OCI-LY7 (cell line): ENCODE measurements at regions not wholly inside any gene's neighbourhood (a gene's known extent, or its start where the extent isn't known, plus 50 kb on each side); places are given as distances from the start of the nearest gene placed in this dataset.

ENCODE experiments used
- BruUV-seq: library from RNA; stranded (reverse); fragments of 400-500 nt; replicated peaks from 2 replicates; lab custom pipeline; 2021; lab: Mats Ljungman, UMichigan
- CTCF ChIA-PET: fragments of 300-600 bp; sonication (Branson Sonifier 250); formaldehyde crosslinking; loops from one replicate; lab custom pipeline; 2022; ENCODE audit warnings: antibody characterized with exemption; ENCODE audit not compliant: unreplicated experiment; lab: Charles Lee
- POLR2A ChIA-PET: fragments of 300-600 bp; sonication (Branson Sonifier 250); formaldehyde crosslinking; loops from one replicate; lab custom pipeline; 2022; ENCODE audit warnings: antibody characterized with exemption; lab: Charles Lee
- DNase-seq: peaks from one replicate; pipeline ENCODE4 v3.0.0-alpha.2; 2015; ENCODE audit warnings: low spot score
- H2AFZ ChIP-seq: fragments of 200-600 bp; sonication (generic), shearing (Covaris generic); 2 replicates; pipeline ENCODE4 v1.6.1; 2014; ENCODE audit warnings: mild to moderate bottlenecking, antibody characterized with exemption, low read length, moderate library complexity
- H3K27ac ChIP-seq: fragments of 200-600 bp; sonication (generic); 2 replicates; pipeline ENCODE4 v1.5.1; 2014; ENCODE audit warnings: mixed run types, low read depth, mild to moderate bottlenecking, moderate library complexity, low read length, inconsistent platforms; ENCODE audit not compliant: poor library complexity, severe bottlenecking
- H3K36me3 ChIP-seq: fragments of 200-600 bp; sonication (generic); 2 replicates; pipeline ENCODE4 v1.6.1; 2014; ENCODE audit warnings: mild to moderate bottlenecking, antibody characterized with exemption, low read length, moderate library complexity, mixed read lengths; ENCODE audit not compliant: insufficient read depth
- H3K4me1 ChIP-seq: fragments of 200-600 bp; sonication (generic); 2 replicates; pipeline ENCODE4 v1.5.1; 2014; ENCODE audit warnings: mild to moderate bottlenecking, low read length; ENCODE audit not compliant: insufficient read depth, poor library complexity, severe bottlenecking
- H3K4me2 ChIP-seq: fragments of 200-600 bp; sonication (generic); 2 replicates; pipeline ENCODE4 v1.6.1; 2014; ENCODE audit warnings: mild to moderate bottlenecking, low read length
- H3K4me3 ChIP-seq: fragments of 200-600 bp; sonication (generic); 2 replicates; pipeline ENCODE4 v1.5.1; 2014; ENCODE audit warnings: mild to moderate bottlenecking, low read depth, low read length; ENCODE audit not compliant: poor library complexity, severe bottlenecking
- H3K79me2 ChIP-seq: fragments of 200-600 bp; sonication (generic); 2 replicates; pipeline ENCODE4 v1.6.1; 2016; ENCODE audit warnings: low read depth, mild to moderate bottlenecking, low read length, moderate library complexity, mixed read lengths; ENCODE audit not compliant: insufficient read depth
- H3K9me2 ChIP-seq: fragments of 200-600 bp; sonication (generic); 2 replicates; pipeline ENCODE4 v1.6.1; 2016; ENCODE audit warnings: mild to moderate bottlenecking, low read length, mixed read lengths; ENCODE audit not compliant: insufficient read depth
- H3K9me3 ChIP-seq: fragments of 200-600 bp; sonication (generic); 2 replicates; pipeline ENCODE4 v1.6.1; 2014; ENCODE audit warnings: mild to moderate bottlenecking, mixed run types, low read length, mixed read lengths
- H4K20me1 ChIP-seq: fragments of 200-600 bp; sonication (generic); 2 replicates; pipeline ENCODE4 v1.6.1; 2014; ENCODE audit warnings: mild to moderate bottlenecking, antibody characterized with exemption, low read length, moderate library complexity, mixed read lengths; ENCODE audit not compliant: insufficient read depth
- EZH2phosphoT487 ChIP-seq: fragments of 200-600 bp; sonication (generic); IDR thresholded peaks from 2 replicates; pipeline ENCODE4 v1.6.1; 2018; ENCODE audit warnings: low read depth, borderline replicate concordance, mild to moderate bottlenecking, mixed run types, antibody characterized with exemption, low read length, moderate library complexity, mixed read lengths
- intact Hi-C: fragments of 100-400 bp; cut with micrococcal nuclease; formaldehyde crosslinking; loops from one replicate; pipeline ENCODE4 v1.10.0; 2022; ENCODE audit not compliant: unreplicated experiment
- TF ChIP-seq, protein P1 (sequence below): fragments of 200-600 bp; sonication (generic); conservative IDR thresholded peaks from 2 replicates; pipeline ENCODE4 v1.5.1; 2014; ENCODE audit warnings: mild to moderate bottlenecking, antibody characterized with exemption, low read length, moderate library complexity, mixed read lengths

DNA sequence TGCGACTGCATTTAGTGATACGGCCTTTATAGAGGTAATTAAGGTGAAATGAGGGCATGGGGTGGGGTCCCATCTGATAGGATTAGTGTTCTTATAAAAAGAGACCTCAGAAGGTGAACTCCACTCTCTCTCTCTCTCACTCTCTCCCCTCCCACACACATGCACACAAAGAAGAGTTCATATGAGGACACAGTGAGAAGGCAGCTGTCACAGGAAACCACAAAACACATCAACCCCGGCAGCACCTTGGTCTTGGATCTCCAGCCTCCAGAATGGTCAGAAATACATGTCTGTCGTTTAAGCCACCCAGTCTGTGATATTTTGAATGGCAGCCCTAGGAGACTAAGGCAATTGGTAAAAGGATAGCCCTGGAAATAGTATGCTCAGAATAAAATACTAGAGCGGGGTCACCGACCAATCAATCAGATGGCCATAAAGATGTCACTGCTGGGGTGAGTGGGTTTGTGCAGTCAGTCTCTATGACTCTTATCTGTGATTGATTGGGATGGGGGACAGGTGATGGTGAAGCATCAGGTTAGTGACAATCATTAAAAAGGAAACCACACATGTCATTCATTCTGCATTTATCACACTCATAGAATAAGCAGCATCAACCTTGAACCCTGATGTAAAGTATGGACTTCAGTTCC lies 118.9 kb upstream of the POU3F3 start:
- Histone ChIP-seq H4K20me1 (no peaks in the 10 kb centered on the region), H3K79me2 (no peaks in the 10 kb centered on the region), H3K36me3 (no peaks in the 10 kb centered on the region), H3K4me3 (no peak overlapping the region), H3K4me2 (no peak overlapping the region), H3K27ac (no peak overlapping the region), H3K9me2 (0 out of 2 replicates have a peak, but pooled peaks cover 3% of the 10 kb centered on the region), H3K9me3 (no peaks in the 10 kb centered on the region), H2AFZ (no peak overlapping the region), H3K4me1 (no peaks in the 10 kb centered on the region)
- TF ChIP-seq EZH2phosphoT487 = no peak
- TF ChIP-seq, protein P1, sequence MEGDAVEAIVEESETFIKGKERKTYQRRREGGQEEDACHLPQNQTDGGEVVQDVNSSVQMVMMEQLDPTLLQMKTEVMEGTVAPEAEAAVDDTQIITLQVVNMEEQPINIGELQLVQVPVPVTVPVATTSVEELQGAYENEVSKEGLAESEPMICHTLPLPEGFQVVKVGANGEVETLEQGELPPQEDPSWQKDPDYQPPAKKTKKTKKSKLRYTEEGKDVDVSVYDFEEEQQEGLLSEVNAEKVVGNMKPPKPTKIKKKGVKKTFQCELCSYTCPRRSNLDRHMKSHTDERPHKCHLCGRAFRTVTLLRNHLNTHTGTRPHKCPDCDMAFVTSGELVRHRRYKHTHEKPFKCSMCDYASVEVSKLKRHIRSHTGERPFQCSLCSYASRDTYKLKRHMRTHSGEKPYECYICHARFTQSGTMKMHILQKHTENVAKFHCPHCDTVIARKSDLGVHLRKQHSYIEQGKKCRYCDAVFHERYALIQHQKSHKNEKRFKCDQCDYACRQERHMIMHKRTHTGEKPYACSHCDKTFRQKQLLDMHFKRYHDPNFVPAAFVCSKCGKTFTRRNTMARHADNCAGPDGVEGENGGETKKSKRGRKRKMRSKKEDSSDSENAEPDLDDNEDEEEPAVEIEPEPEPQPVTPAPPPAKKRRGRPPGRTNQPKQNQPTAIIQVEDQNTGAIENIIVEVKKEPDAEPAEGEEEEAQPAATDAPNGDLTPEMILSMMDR = no peak
- intact Hi-C loops = loop anchor here (10.0 kb wide), 1 partner anchor 140 kb away; no protein-coding TSS in a partner anchor
- ChIA-PET CTCF (no interaction called here), POLR2A (no interaction called here)
- BruUV-seq = no TSS peak
- DNase-seq = no peak

DNA sequence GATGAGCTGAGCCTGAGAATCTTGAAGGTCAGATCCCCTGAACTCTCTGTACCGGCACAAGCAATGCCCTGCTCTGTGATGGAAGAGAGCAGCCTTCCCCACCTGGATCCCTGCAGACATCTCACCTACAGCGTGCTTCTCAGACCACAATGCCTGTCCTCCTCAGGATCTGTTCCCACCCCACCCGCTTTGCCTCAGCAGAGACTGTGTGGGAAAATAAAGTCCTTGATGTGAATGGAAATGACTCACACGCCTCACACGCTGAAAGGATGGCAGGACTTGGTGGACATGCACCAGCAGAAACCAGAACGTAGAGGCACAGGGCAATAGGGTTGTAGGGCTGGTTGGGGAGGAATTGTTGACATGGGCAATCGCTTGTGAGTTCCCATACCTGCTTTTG lies 117.9 kb upstream of the POU3F3 start:
- TF ChIP-seq, protein P1 = no peak
- TF ChIP-seq EZH2phosphoT487 = no peak
- BruUV-seq = no TSS peak
- intact Hi-C loops = loop anchor here (10.0 kb wide), 1 partner anchor 139 kb away; no protein-coding TSS in a partner anchor
- no peaks in the 10 kb centered on the region for H3K4me1 ChIP-seq
- no peak for DNase-seq
- CTCF ChIA-PET = no interaction called here
- H2AFZ ChIP-seq = no peak overlapping the region
- H3K4me2 ChIP-seq = no peak overlapping the region
- H3K27ac ChIP-seq = no peak overlapping the region
- H3K9me3 ChIP-seq = no peaks in the 10 kb centered on the region
- no peaks in the 10 kb centered on the region for H4K20me1 ChIP-seq
- POLR2A ChIA-PET = interaction anchor here (0.6 kb wide), 1 partner anchor 232 kb away, joined by 8 read pairs; no protein-coding TSS in a partner anchor
- no peaks in the 10 kb centered on the region for H3K79me2 ChIP-seq
- 0 out of 2 replicates have a peak, but pooled peaks cover 3% of the 10 kb centered on the region for H3K9me2 ChIP-seq
- H3K4me3 ChIP-seq = no peak overlapping the region
- no peaks in the 10 kb centered on the region for H3K36me3 ChIP-seq

DNA sequence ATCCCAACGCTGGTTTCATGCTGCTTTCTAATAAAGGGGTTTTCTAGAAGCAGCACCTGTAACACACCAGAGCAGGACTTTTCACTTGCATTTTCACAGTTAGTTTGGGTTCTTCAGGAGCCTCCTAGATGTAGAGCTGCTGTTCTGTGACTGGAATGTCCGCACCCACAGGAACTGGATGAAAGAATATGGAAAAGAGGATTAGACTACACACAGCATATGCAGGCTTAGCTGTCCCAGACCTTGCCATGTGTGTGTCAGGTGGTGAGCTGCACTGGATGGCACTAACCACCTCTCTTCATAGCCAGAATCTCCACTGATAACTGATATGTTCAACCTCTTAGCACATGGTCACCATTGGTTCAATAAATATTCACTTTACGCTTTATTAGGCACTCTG lies 112.1 kb upstream of the POU3F3 start:
- H3K4me1 ChIP-seq = no peaks in the 10 kb centered on the region
- intact Hi-C loops = no loop called here

More for the DNA sequence above, 112.1 kb upstream of the POU3F3 start:
- no peak overlapping the region for H2AFZ ChIP-seq
- H4K20me1 ChIP-seq = no peaks in the 10 kb centered on the region
- DNase-seq = no peak
- H3K36me3 ChIP-seq = no peaks in the 10 kb centered on the region
- no peaks in the 10 kb centered on the region for H3K9me3 ChIP-seq
- no peak overlapping the region for H3K27ac ChIP-seq
- CTCF ChIA-PET = no interaction called here
- H3K4me3 ChIP-seq = no peak overlapping the region
- no peak overlapping the region for H3K4me2 ChIP-seq
- no peaks in the 10 kb centered on the region for H3K9me2 ChIP-seq
- no peaks in the 10 kb centered on the region for H3K79me2 ChIP-seq
- POLR2A ChIA-PET = no interaction called here
- no TSS peak for BruUV-seq
- TF ChIP-seq EZH2phosphoT487 = no peak
- TF ChIP-seq, protein P1 = no peak
